ENCODE measurements at regions not wholly inside any gene's neighbourhood (a gene's known extent, or its start where the extent isn't known, plus 50 kb on each side); places are given as distances from the start of the nearest gene placed in this dataset.
"Not testable (repeated sequence)": the region's sequence is repeated elsewhere in the genome, so short reads cannot be mapped to it uniquely, and the experiment has no call there.

- Histone ChIP-seq H3K27me3 (no peaks in the 10 kb centered on the region), H3K9me3 (no peaks in the 10 kb centered on the region), H3K4me3 (no peak overlapping the region), H3K27ac (no peak overlapping the region), H3K4me1 (no peaks in the 10 kb centered on the region), H3K36me3 (no peaks in the 10 kb centered on the region)
- intact Hi-C loops (cut with DNase I): no loop called here
- no peak for TF ChIP-seq POLR2A (IDR thresholded peaks at IDR 0.05)
- TF ChIP-seq POLR2AphosphoS5 (IDR thresholded peaks at IDR 0.05; ENCODE audit: insufficient read depth in 1 of 2, low read depth in 1 of 2): no peak
- no peak for TF ChIP-seq CTCF (IDR thresholded peaks at IDR 0.05)
- DNase-seq (ENCODE audit: extremely low spot score in 2 of 2): no peak
Observed at GRCh38 chr4:52431410-52431809, 227.7 kb downstream of the USP46 start.

GRCh38 chr4:52431869-52432268 is 227.2 kb downstream of the USP46 start:
- Histone ChIP-seq H3K27me3 (no peaks in the 10 kb centered on the region), H3K4me3 (no peak overlapping the region), H3K4me1 (no peaks in the 10 kb centered on the region), H3K9me3 (no peaks in the 10 kb centered on the region), H3K36me3 (no peaks in the 10 kb centered on the region), H3K27ac (no peak overlapping the region)
- no peak for TF ChIP-seq POLR2A (IDR thresholded peaks at IDR 0.05)
- TF ChIP-seq CTCF (IDR thresholded peaks at IDR 0.05): no peak
- no peak for TF ChIP-seq POLR2AphosphoS5 (IDR thresholded peaks at IDR 0.05; ENCODE audit: insufficient read depth in 1 of 2, low read depth in 1 of 2)
- no peak for DNase-seq (ENCODE audit: extremely low spot score in 2 of 2)
- intact Hi-C loops (cut with DNase I): no loop called here

DNA sequence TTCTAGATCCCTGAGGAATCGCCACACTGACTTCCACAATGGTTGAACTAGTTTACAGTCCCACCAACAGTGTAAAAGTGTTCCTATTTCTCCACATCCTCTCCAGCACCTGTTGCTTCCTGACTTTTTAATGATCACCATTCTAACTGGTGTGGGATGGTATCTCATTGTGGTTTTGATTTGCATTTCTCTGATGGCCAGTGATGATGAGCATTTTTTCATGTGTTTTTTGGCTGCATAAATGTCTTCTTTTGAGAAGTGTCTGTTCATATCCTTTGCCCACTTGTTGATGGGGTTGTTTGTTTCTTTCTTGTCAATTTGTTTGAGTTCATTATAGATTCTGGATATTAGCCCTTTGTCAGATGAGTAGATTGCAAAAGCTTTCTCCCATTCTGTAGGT is 216.6 kb downstream of the USP46 start:
- H3K9me3 ChIP-seq; H3K27ac ChIP-seq; H3K27me3 ChIP-seq; H3K4me3 ChIP-seq; intact Hi-C loops (cut with DNase I); H3K36me3 ChIP-seq; DNase-seq (ENCODE audit: extremely low spot score in 2 of 2); H3K4me1 ChIP-seq: not testable (repeated sequence)

- no peak for DNase-seq (ENCODE audit: extremely low spot score in 2 of 2)
- Histone ChIP-seq H3K9me3 (no peaks in the 10 kb centered on the region), H3K36me3 (no peaks in the 10 kb centered on the region), H3K27ac (no peak overlapping the region), H3K4me1 (no peaks in the 10 kb centered on the region), H3K27me3 (no peaks in the 10 kb centered on the region), H3K4me3 (no peak overlapping the region)
- intact Hi-C loops (cut with DNase I): no loop called here
- TF ChIP-seq CTCF (IDR thresholded peaks at IDR 0.05): no peak
- no peak for TF ChIP-seq POLR2A (IDR thresholded peaks at IDR 0.05)
- no peak for TF ChIP-seq POLR2AphosphoS5 (IDR thresholded peaks at IDR 0.05; ENCODE audit: insufficient read depth in 1 of 2, low read depth in 1 of 2)
Observed at GRCh38 chr4:52472444-52472843, 186.7 kb downstream of the USP46 start.

- no peak for TF ChIP-seq POLR2AphosphoS5 (IDR thresholded peaks at IDR 0.05; ENCODE audit: insufficient read depth in 1 of 2, low read depth in 1 of 2)
- TF ChIP-seq POLR2A (IDR thresholded peaks at IDR 0.05): no peak
- TF ChIP-seq CTCF (IDR thresholded peaks at IDR 0.05): no peak
Observed at GRCh38 chr4:52477191-52477780, 181.8 kb downstream of the USP46 start.

More at GRCh38 chr4:52477191-52477780, 181.8 kb downstream of the USP46 start:
- no peak for DNase-seq (ENCODE audit: extremely low spot score in 2 of 2)
- H3K27me3 ChIP-seq: no peaks in the 10 kb centered on the region
- no peaks in the 10 kb centered on the region for H3K9me3 ChIP-seq
- H3K27ac ChIP-seq: no peak overlapping the region
- no peaks in the 10 kb centered on the region for H3K36me3 ChIP-seq
- H3K4me3 ChIP-seq: no peak overlapping the region
- no peaks in the 10 kb centered on the region for H3K4me1 ChIP-seq
- intact Hi-C loops (cut with DNase I): no loop called here
